ACC112 (cell line): ENCODE measurements at regions not wholly inside any gene's neighbourhood (a gene's known extent, or its start where the extent isn't known, plus 50 kb on each side); places are given as distances from the start of the nearest gene placed in this dataset.

Experiments
- H2AFZ ChIP-seq: fragments of 200-600 bp; sonication (generic); one replicate; pipeline ENCODE4 v1.6.0; 2017; ENCODE audit warnings: antibody characterized with exemption, low read length; ENCODE audit not compliant: unreplicated experiment
- H3K27ac ChIP-seq: fragments of 200-600 bp; sonication (generic); 2 replicates; pipeline ENCODE4 v1.5.1; 2014; ENCODE audit warnings: low read depth, mild to moderate bottlenecking, antibody characterized with exemption, low read length, moderate library complexity
- H3K27me3 ChIP-seq: fragments of 200-600 bp; sonication (generic); 2 replicates; pipeline ENCODE4 v1.6.1; 2014; ENCODE audit warnings: mild to moderate bottlenecking, antibody characterized with exemption, low read length, moderate library complexity, mixed read lengths; ENCODE audit not compliant: insufficient read depth
- H3K36me3 ChIP-seq: fragments of 200-600 bp; sonication (generic); 2 replicates; pipeline ENCODE4 v1.6.1; 2016; ENCODE audit warnings: mild to moderate bottlenecking, antibody characterized with exemption, low read length, moderate library complexity, mixed read lengths; ENCODE audit not compliant: insufficient read depth
- H3K4me1 ChIP-seq: fragments of 200-600 bp; sonication (generic); one replicate; pipeline ENCODE4 v1.6.1; 2016; ENCODE audit warnings: low read length, mixed read lengths; ENCODE audit not compliant: insufficient read depth, unreplicated experiment, control insufficient read depth
- H3K4me3 ChIP-seq: fragments of 200-600 bp; sonication (generic); 2 replicates; pipeline ENCODE4 v1.5.1; 2014; ENCODE audit warnings: mild to moderate bottlenecking, low read depth, low read length
- H3K79me2 ChIP-seq: fragments of 200-600 bp; sonication (generic); one replicate; pipeline ENCODE4 v1.6.0; 2016; ENCODE audit warnings: low read length; ENCODE audit not compliant: control insufficient read depth, unreplicated experiment, insufficient read depth

- no peaks in the 10 kb centered on the region for H3K27me3 ChIP-seq
- H3K79me2 ChIP-seq, result no peaks in the 10 kb centered on the region
- H3K36me3 ChIP-seq, result no peaks in the 10 kb centered on the region
- no peak overlapping the region for H3K27ac ChIP-seq
- H3K4me3 ChIP-seq, result no peak overlapping the region
- no peaks in the 10 kb centered on the region for H3K4me1 ChIP-seq
- H2AFZ ChIP-seq, result no peak overlapping the region
Observed at GRCh38 chr3:135869439-135870105, 96.0 kb upstream of the PPP2R3A start.

GRCh38 chr3:135871311-135871710, 94.2 kb upstream of the PPP2R3A start:
- no peak overlapping the region for H3K27ac ChIP-seq
- H3K27me3 ChIP-seq, result no peaks in the 10 kb centered on the region
- no peaks in the 10 kb centered on the region for H3K36me3 ChIP-seq
- H2AFZ ChIP-seq, result no peak overlapping the region
- H3K4me1 ChIP-seq, result no peaks in the 10 kb centered on the region
- no peaks in the 10 kb centered on the region for H3K79me2 ChIP-seq
- no peak overlapping the region for H3K4me3 ChIP-seq

DNA sequence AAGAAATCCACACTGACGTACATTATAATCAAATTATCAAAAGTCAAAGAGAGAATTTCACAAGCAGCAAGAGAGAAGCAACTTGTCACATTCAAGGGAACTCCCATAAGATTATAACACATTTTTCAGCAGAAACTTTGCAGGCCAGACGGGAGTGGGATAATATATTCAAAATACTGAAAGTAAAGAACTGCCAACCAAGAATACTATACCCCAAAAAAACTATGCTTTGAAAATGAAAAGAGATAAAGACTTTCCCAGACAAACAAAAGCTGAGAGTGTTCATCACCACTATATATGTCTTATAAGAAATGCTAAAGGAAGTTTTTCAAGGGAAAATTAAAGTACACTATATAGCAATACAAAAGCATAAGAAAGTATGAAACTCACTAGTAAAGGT, 91.5 kb upstream of the PPP2R3A start:
- H3K4me1 ChIP-seq, result no peaks in the 10 kb centered on the region

GRCh38 chr3:135878501-135878900, 87.0 kb upstream of the PPP2R3A start:
- Histone ChIP-seq H3K27ac (no peak overlapping the region), H3K36me3 (no peaks in the 10 kb centered on the region), H3K4me1 (no peaks in the 10 kb centered on the region), H3K79me2 (no peaks in the 10 kb centered on the region), H2AFZ (no peak overlapping the region), H3K27me3 (no peaks in the 10 kb centered on the region), H3K4me3 (no peak overlapping the region)

More for the DNA sequence above, 91.5 kb upstream of the PPP2R3A start:
- H3K4me3 ChIP-seq, result no peak overlapping the region
- no peak overlapping the region for H3K27ac ChIP-seq
- H3K27me3 ChIP-seq, result no peaks in the 10 kb centered on the region
- no peaks in the 10 kb centered on the region for H3K79me2 ChIP-seq
- no peaks in the 10 kb centered on the region for H3K36me3 ChIP-seq
- no peak overlapping the region for H2AFZ ChIP-seq

- H2AFZ ChIP-seq, result no peak overlapping the region
- no peak overlapping the region for H3K27ac ChIP-seq
- no peak overlapping the region for H3K4me3 ChIP-seq
- no peaks in the 10 kb centered on the region for H3K79me2 ChIP-seq
- no peaks in the 10 kb centered on the region for H3K36me3 ChIP-seq
- no peaks in the 10 kb centered on the region for H3K4me1 ChIP-seq
- H3K27me3 ChIP-seq, result peaks cover 5% of the 10 kb centered on the region; the same call in 1 of the 2 replicates
Observed at GRCh38 chr3:135885885-135886284, 79.6 kb upstream of the PPP2R3A start.

DNA sequence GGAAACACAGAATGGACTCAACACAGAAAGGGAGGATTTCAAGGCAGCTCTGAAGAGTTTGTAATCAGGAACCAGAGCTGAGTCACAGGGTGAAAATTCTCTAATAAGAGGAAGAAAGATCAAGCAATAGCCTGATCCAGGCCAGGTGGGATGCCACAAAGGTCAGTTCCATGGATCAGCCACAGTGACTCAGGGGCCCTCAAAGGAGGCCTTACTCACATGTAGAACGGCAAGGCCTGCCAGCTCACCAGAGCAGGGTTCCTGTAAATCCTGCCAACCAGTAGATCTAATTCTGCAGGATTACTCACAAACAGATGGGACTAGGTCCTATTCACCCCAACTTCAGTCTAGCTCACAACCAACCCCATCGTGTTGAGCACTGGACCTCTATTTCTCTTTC, 78.3 kb upstream of the PPP2R3A start:
- Histone ChIP-seq H3K36me3 (no peaks in the 10 kb centered on the region), H3K79me2 (no peaks in the 10 kb centered on the region), H3K4me3 (no peak overlapping the region), H3K27me3 (peaks cover 5% of the 10 kb centered on the region; the same call in 1 of the 2 replicates), H2AFZ (no peak overlapping the region), H3K27ac (no peak overlapping the region), H3K4me1 (no peaks in the 10 kb centered on the region)

DNA sequence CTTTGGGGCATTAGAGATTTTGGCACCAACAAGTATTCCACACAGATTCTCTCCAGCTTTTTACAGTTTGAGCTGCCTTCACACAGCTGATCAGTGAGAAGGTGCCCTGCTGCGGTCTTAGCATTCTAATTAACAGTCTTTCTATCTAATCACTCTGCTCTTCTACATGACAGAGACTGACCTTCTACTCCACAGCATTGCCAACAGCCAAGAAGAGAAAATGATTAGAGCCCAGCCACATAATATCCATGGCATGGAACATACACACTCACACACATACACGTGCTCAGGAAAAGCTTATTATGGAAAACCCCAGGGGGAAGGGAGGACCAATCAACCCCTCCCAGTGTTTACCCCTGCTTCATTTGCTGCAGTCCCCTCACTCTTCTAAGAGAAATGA, 76.1 kb upstream of the PPP2R3A start:
- Histone ChIP-seq H3K79me2 (no peaks in the 10 kb centered on the region), H3K4me3 (no peak overlapping the region)

GRCh38 chr3:135891121-135891520, 74.4 kb upstream of the PPP2R3A start:
- H3K4me1 ChIP-seq, result peaks cover 9% of the 10 kb centered on the region
- H3K79me2 ChIP-seq, result no peaks in the 10 kb centered on the region
- no peaks in the 10 kb centered on the region for H3K36me3 ChIP-seq
- H3K27ac ChIP-seq, result no peak overlapping the region
- H2AFZ ChIP-seq, result no peak overlapping the region
- H3K27me3 ChIP-seq, result no peaks in the 10 kb centered on the region
- no peak overlapping the region for H3K4me3 ChIP-seq

More for the DNA sequence above, 76.1 kb upstream of the PPP2R3A start:
- H3K27ac ChIP-seq, result no peak overlapping the region
- no peaks in the 10 kb centered on the region for H3K36me3 ChIP-seq
- no peaks in the 10 kb centered on the region for H3K4me1 ChIP-seq
- H2AFZ ChIP-seq, result no peak overlapping the region
- peaks cover 5% of the 10 kb centered on the region; the same call in 1 of the 2 replicates for H3K27me3 ChIP-seq

GRCh38 chr3:135895106-135895733, 70.3 kb upstream of the PPP2R3A start:
- H3K4me1 ChIP-seq, result peaks cover 20% of the 10 kb centered on the region
- peak overlapping the region; percentile 59 for H2AFZ ChIP-seq
- no peaks in the 10 kb centered on the region for H3K36me3 ChIP-seq
- H3K4me3 ChIP-seq, result no peak overlapping the region
- H3K27ac ChIP-seq, result peak overlapping the region; percentile 49
- H3K27me3 ChIP-seq, result no peaks in the 10 kb centered on the region
- H3K79me2 ChIP-seq, result no peaks in the 10 kb centered on the region

- Histone ChIP-seq H3K27me3 (no peaks in the 10 kb centered on the region), H3K27ac (peak overlapping the region; percentile 49), H3K36me3 (no peaks in the 10 kb centered on the region), H3K79me2 (no peaks in the 10 kb centered on the region), H2AFZ (no peak overlapping the region), H3K4me3 (no peak overlapping the region), H3K4me1 (peaks cover 20% of the 10 kb centered on the region)
Observed at GRCh38 chr3:135895734-135896121, 69.8 kb upstream of the PPP2R3A start.

GRCh38 chr3:135896613-135897012, 68.9 kb upstream of the PPP2R3A start:
- H3K27ac ChIP-seq, result peak overlapping the region; percentile 42
- no peaks in the 10 kb centered on the region for H3K27me3 ChIP-seq
- no peaks in the 10 kb centered on the region for H3K79me2 ChIP-seq
- no peak overlapping the region for H3K4me3 ChIP-seq
- H3K36me3 ChIP-seq, result no peaks in the 10 kb centered on the region
- H3K4me1 ChIP-seq, result peaks cover 20% of the 10 kb centered on the region
- peak overlapping the region; percentile 17 for H2AFZ ChIP-seq
